Fibroblast of lung (primary cell): ENCODE measurements at regions not wholly inside any gene's neighbourhood (a gene's known extent, or its start where the extent isn't known, plus 50 kb on each side); places are given as distances from the start of the nearest gene placed in this dataset.
"Not testable (repeated sequence)": the region's sequence is repeated elsewhere in the genome, so short reads cannot be mapped to it uniquely, and the experiment has no call there.

Source experiments
- DNase-seq, 2 donors: peaks; one replicate each; pipeline versions ENCODE4 v3.0.0 to v3.0.0-alpha.2; 2010; ENCODE audit warnings: low read depth in 2 of 2
- H2AFZ ChIP-seq: 2 replicates; pipeline ENCODE4 v1.5.1; 2012; ENCODE audit warnings: low read length, control low read depth, inconsistent platforms
- H3K27ac ChIP-seq: 2 replicates; pipeline ENCODE4 v1.5.1; 2011; ENCODE audit warnings: low read length, control low read depth; ENCODE audit not compliant: insufficient read depth
- H3K27me3 ChIP-seq: 2 replicates; pipeline ENCODE4 v1.5.1; 2011; ENCODE audit warnings: mild to moderate bottlenecking, low read length; ENCODE audit not compliant: control insufficient read depth, insufficient read depth
- H3K36me3 ChIP-seq: 2 replicates; pipeline ENCODE4 v1.5.1; 2011; ENCODE audit warnings: low read length; ENCODE audit not compliant: control insufficient read depth, insufficient read depth
- H3K4me1 ChIP-seq: 2 replicates; pipeline ENCODE4 v1.5.1; 2011; ENCODE audit warnings: low read length; ENCODE audit not compliant: control insufficient read depth, insufficient read depth; ENCODE audit errors: extremely low read depth
- H3K4me2 ChIP-seq: 2 replicates; pipeline ENCODE4 v1.5.1; 2011; ENCODE audit warnings: low read length, control low read depth; ENCODE audit not compliant: insufficient read depth; ENCODE audit errors: extremely low read depth
- H3K4me3 ChIP-seq, 4 experiments: fragments of 200-600 bp in 1 of 4; sonication (generic) in 1 of 4; replicated peaks in 1 of 4; 2 replicates each; pipeline ENCODE4 v1.5.1; 2011 to 2016; ENCODE audit warnings: low read length in 4 of 4, low read depth in 3 of 4, mild to moderate bottlenecking in 3 of 4, control low read depth in 2 of 4, inconsistent platforms in 1 of 4, mixed read lengths in 1 of 4; ENCODE audit not compliant: insufficient read depth in 1 of 4; ENCODE audit errors: control extremely low read depth in 1 of 4
- H3K79me2 ChIP-seq: 2 replicates; pipeline ENCODE4 v1.5.1; 2012; ENCODE audit warnings: mild to moderate bottlenecking, low read length, inconsistent platforms; ENCODE audit not compliant: control insufficient read depth, insufficient read depth
- H3K9ac ChIP-seq: 2 replicates; pipeline ENCODE4 v1.5.1; 2011; ENCODE audit warnings: mild to moderate bottlenecking, low read length, control low read depth; ENCODE audit not compliant: insufficient read depth
- H3K9me3 ChIP-seq: 2 replicates; pipeline ENCODE4 v1.5.1; 2012; ENCODE audit warnings: low read depth, low read length; ENCODE audit not compliant: control insufficient read depth, insufficient read depth
- H4K20me1 ChIP-seq: 2 replicates; pipeline ENCODE4 v1.5.1; 2011; ENCODE audit warnings: low read length; ENCODE audit not compliant: control insufficient read depth, insufficient read depth; ENCODE audit errors: extremely low read depth
- CTCF ChIP-seq, 2 donors: IDR thresholded peaks in 1 of 2; conservative IDR thresholded peaks in 1 of 2; 1 replicate in 1 of 2; 2 replicates in 1 of 2; pipeline ENCODE4 v1.5.1; 2011 to 2012; ENCODE audit warnings: low read length in 2 of 2, control low read depth in 1 of 2, inconsistent platforms in 1 of 2, low read depth in 1 of 2, mild to moderate bottlenecking in 1 of 2
- EZH2 ChIP-seq: IDR thresholded peaks from 2 replicates; pipeline ENCODE4 v1.5.1; 2012; ENCODE audit warnings: low read length, control low read depth, mild to moderate bottlenecking; ENCODE audit errors: missing control alignments

GRCh38 chr6:112526594-112526993 lies 179.5 kb downstream of the RFPL4B start:
- H3K4me3 ChIP-seq: no peak overlapping the region
- no peak for TF ChIP-seq EZH2
- no peak for TF ChIP-seq CTCF (conservative IDR thresholded peaks at IDR 0.05 in 1 of 2, IDR thresholded peaks at IDR 0.05 in 1 of 2; ENCODE audit: low read depth in 1 of 2, low read length in 2 of 2)
- DNase-seq: no peak
- no peaks in the 10 kb centered on the region for H3K9me3 ChIP-seq
- no peak overlapping the region for H3K9ac ChIP-seq
- no peaks in the 10 kb centered on the region for H3K27me3 ChIP-seq
- H2AFZ ChIP-seq: no peak overlapping the region
- no peaks in the 10 kb centered on the region for H3K79me2 ChIP-seq
- H3K4me1 ChIP-seq: no peaks in the 10 kb centered on the region
- no peaks in the 10 kb centered on the region for H4K20me1 ChIP-seq
- no peak overlapping the region for H3K4me2 ChIP-seq
- H3K27ac ChIP-seq: no peak overlapping the region
- no peaks in the 10 kb centered on the region for H3K36me3 ChIP-seq

GRCh38 chr6:112528306-112528705 lies 181.2 kb downstream of the RFPL4B start:
- not testable (repeated sequence) for DNase-seq, H3K79me2 ChIP-seq, H3K9me3 ChIP-seq, H3K9ac ChIP-seq, H3K4me1 ChIP-seq, H3K4me2 ChIP-seq, H3K27me3 ChIP-seq, H4K20me1 ChIP-seq, H2AFZ ChIP-seq, H3K27ac ChIP-seq, H3K36me3 ChIP-seq, H3K4me3 ChIP-seq

- Histone ChIP-seq H4K20me1 (no peaks in the 10 kb centered on the region), H3K79me2 (no peaks in the 10 kb centered on the region), H3K9ac (no peak overlapping the region), H3K4me1 (no peaks in the 10 kb centered on the region), H3K9me3 (no peaks in the 10 kb centered on the region), H2AFZ (no peak overlapping the region), H3K4me3 (no peak overlapping the region), H3K27ac (no peak overlapping the region), H3K27me3 (no peaks in the 10 kb centered on the region), H3K4me2 (no peak overlapping the region), H3K36me3 (no peaks in the 10 kb centered on the region)
- DNase-seq: no peak
- no peak for TF ChIP-seq CTCF (conservative IDR thresholded peaks at IDR 0.05 in 1 of 2, IDR thresholded peaks at IDR 0.05 in 1 of 2; ENCODE audit: low read depth in 1 of 2, low read length in 2 of 2)
Measured at GRCh38 chr6:112535816-112536215, 188.7 kb downstream of the RFPL4B start.

- H3K4me3 ChIP-seq: no peak overlapping the region
- H2AFZ ChIP-seq: no peak overlapping the region
- H3K27ac ChIP-seq: no peak overlapping the region
- no peaks in the 10 kb centered on the region for H3K9me3 ChIP-seq
- no peak for DNase-seq
- no peaks in the 10 kb centered on the region for H4K20me1 ChIP-seq
- H3K27me3 ChIP-seq: no peaks in the 10 kb centered on the region
- TF ChIP-seq CTCF (conservative IDR thresholded peaks at IDR 0.05 in 1 of 2, IDR thresholded peaks at IDR 0.05 in 1 of 2; ENCODE audit: low read depth in 1 of 2, low read length in 2 of 2) (no peak), EZH2 (no peak)
- H3K4me1 ChIP-seq: no peaks in the 10 kb centered on the region
- H3K36me3 ChIP-seq: no peaks in the 10 kb centered on the region
- no peaks in the 10 kb centered on the region for H3K79me2 ChIP-seq
- no peak overlapping the region for H3K4me2 ChIP-seq
- H3K9ac ChIP-seq: no peak overlapping the region
Measured at GRCh38 chr6:112539355-112539754, 192.2 kb downstream of the RFPL4B start.

- H3K4me3 ChIP-seq, H3K4me2 ChIP-seq, H3K79me2 ChIP-seq, H3K27me3 ChIP-seq, H4K20me1 ChIP-seq, H2AFZ ChIP-seq, H3K27ac ChIP-seq, H3K4me1 ChIP-seq, H3K36me3 ChIP-seq, DNase-seq, H3K9me3 ChIP-seq, H3K9ac ChIP-seq: not testable (repeated sequence)
Measured at GRCh38 chr6:112541847-112542246, 194.7 kb downstream of the RFPL4B start.
